Neutrophil (primary cell): ENCODE measurements at regions not wholly inside any gene's neighbourhood (a gene's known extent, or its start where the extent isn't known, plus 50 kb on each side); places are given as distances from the start of the nearest gene placed in this dataset.

ENCODE experiments used
- H3K27ac ChIP-seq: fragments of 200-600 bp; sonication (generic); 2 replicates; pipeline ENCODE4 v1.5.1; 2016; ENCODE audit warnings: mild to moderate bottlenecking, moderate library complexity
- H3K27me3 ChIP-seq: fragments of 200-600 bp; sonication (generic); 2 replicates; pipeline ENCODE4 v1.6.0; 2016; ENCODE audit warnings: mild to moderate bottlenecking
- H3K36me3 ChIP-seq: fragments of 200-600 bp; sonication (generic); 2 replicates; pipeline ENCODE4 v1.5.1; 2017
- H3K4me1 ChIP-seq, 2 experiments: fragments of 200-600 bp in 1 of 2; sonication (generic) in 1 of 2; 1 replicate in 1 of 2; 2 replicates in 1 of 2; pipeline versions ENCODE4 v1.5.1 to v1.6.1; 2013 to 2016; ENCODE audit warnings: low read depth in 1 of 2, low read length in 1 of 2, mild to moderate bottlenecking in 1 of 2, moderate library complexity in 1 of 2; ENCODE audit not compliant: control insufficient read depth in 1 of 2, insufficient read depth in 1 of 2
- H3K4me3 ChIP-seq, 2 experiments: fragments of 200-600 bp in 1 of 2; sonication (generic) in 1 of 2; 1 replicate in 1 of 2; 2 replicates in 1 of 2; pipeline ENCODE4 v1.5.1; 2013 to 2016; ENCODE audit warnings: low read depth in 1 of 2, low read length in 1 of 2, mild to moderate bottlenecking in 1 of 2, moderate library complexity in 1 of 2
- H3K9me3 ChIP-seq: fragments of 200-600 bp; sonication (generic); 2 replicates; pipeline ENCODE4 v1.5.1; 2016
- TF ChIP-seq, protein P1 (sequence below): fragments of 200-600 bp; sonication (generic); IDR thresholded peaks from 2 replicates; pipeline ENCODE4 v1.5.1; 2016; ENCODE audit warnings: antibody characterized with exemption

DNA sequence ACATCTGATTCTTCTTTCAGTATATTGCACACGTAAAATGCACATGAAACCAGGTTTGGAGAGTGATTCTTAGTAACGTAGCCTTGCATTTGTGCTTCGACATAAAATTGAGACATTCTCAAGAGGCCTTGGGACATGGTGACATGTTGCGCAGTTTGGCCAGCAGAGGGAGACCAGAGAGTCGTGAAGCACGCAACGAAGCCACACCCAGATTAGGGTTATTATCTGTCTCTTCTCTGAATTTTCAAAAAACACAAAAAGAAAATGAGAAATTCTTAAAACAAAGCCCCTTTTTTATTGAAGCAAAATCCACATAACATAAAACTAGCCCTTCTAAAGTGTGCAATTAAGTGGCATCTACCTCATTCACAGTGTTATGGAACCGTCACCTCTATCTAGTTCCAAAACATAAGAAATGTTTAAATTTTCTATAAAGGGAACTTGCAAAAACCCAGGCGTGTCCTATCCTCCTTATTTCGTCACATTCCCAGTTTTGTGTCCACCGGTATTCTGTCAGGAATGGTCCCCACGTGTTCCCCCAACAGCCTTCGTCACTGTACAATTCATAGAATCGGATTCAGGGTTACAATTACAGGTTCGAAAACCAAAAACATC lies 108.8 kb upstream of the ATF7IP start:
- Histone ChIP-seq H3K4me1 (peaks cover 57 to 60% of the 10 kb centered on the region in 2 experiments), H3K27ac (peak overlapping the region; percentile 93), H3K9me3 (no peaks in the 10 kb centered on the region), H3K4me3 (peak overlapping the region; percentile 55), H3K27me3 (no peaks in the 10 kb centered on the region), H3K36me3 (no peaks in the 10 kb centered on the region)
- TF ChIP-seq, protein P1, sequence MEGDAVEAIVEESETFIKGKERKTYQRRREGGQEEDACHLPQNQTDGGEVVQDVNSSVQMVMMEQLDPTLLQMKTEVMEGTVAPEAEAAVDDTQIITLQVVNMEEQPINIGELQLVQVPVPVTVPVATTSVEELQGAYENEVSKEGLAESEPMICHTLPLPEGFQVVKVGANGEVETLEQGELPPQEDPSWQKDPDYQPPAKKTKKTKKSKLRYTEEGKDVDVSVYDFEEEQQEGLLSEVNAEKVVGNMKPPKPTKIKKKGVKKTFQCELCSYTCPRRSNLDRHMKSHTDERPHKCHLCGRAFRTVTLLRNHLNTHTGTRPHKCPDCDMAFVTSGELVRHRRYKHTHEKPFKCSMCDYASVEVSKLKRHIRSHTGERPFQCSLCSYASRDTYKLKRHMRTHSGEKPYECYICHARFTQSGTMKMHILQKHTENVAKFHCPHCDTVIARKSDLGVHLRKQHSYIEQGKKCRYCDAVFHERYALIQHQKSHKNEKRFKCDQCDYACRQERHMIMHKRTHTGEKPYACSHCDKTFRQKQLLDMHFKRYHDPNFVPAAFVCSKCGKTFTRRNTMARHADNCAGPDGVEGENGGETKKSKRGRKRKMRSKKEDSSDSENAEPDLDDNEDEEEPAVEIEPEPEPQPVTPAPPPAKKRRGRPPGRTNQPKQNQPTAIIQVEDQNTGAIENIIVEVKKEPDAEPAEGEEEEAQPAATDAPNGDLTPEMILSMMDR = peak; percentile 81

DNA sequence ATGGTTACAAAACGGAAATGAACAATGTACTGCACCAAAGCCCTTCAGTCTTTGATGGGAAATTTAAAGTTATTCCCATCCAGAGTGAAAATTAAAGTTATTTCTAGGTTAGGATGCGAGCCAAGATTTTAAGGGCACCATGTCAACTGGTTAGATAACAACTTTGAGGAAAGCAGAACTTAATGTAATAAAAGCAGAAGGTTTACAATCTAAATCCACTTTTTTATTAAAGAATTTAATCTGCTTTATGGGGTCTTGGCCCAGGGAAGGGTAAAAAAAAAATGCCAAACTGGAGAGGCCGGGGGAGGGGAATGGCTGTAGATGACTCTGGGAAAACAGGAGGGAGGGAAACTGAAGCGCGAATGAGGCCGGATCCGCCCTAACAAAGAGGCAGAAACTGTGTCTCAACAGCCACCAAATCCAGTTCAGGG lies 108.2 kb upstream of the ATF7IP start:
- H3K36me3 ChIP-seq = no peaks in the 10 kb centered on the region
- peaks cover 61 to 63% of the 10 kb centered on the region in 2 experiments for H3K4me1 ChIP-seq
- H3K4me3 ChIP-seq = peak overlapping the region; percentile 55
- TF ChIP-seq, protein P1 = no peak
- H3K27me3 ChIP-seq = no peaks in the 10 kb centered on the region
- no peaks in the 10 kb centered on the region for H3K9me3 ChIP-seq
- peak overlapping the region; percentile 93 for H3K27ac ChIP-seq

DNA sequence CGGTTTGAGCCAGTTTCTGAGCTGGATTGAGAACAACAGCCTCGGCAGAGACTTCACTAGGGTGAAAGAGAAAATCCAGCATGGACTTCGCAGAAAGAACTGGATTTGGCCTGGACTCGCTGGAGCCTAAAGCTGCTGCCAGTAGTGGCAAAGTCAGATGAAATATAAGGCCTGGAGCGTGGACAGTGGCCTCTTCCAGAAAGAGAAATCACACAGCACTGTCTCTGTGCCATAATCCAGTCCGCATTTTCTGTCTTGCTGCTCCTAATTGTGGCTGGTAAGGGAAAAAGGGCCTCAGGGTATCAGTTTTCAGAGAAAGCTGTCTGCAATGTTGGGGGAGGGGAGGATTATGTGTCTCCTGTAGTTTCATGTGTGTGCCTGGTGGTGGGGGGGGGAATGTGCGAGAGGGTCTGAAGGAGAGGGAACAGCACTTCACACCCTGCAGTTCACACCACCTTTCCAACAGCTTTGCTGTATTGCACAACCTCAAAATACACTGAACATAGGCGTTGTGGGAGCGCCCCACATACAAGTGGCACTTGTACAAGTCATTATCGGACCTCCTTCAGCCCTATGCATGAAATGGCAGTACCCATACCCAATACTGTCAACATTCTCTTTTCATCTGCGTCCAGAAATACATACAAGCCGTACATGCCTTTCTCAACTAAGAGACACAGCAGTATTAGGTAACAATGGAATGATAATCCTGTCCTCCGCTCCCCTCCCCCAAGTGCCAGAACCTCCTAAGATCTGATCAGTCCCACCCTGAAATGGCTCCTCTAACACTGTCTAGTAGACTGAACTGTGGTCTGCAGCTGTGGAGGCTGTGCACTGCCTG lies 107.5 kb upstream of the ATF7IP start:
- H3K27me3 ChIP-seq = no peaks in the 10 kb centered on the region
- peak overlapping the region; percentile 93 for H3K27ac ChIP-seq
- H3K9me3 ChIP-seq = no peaks in the 10 kb centered on the region
- no peaks in the 10 kb centered on the region for H3K36me3 ChIP-seq
- H3K4me1 ChIP-seq = peaks cover 63 to 65% of the 10 kb centered on the region in 2 experiments
- H3K4me3 ChIP-seq = peak overlapping the region; percentile 55
- TF ChIP-seq, protein P1 = no peak

DNA sequence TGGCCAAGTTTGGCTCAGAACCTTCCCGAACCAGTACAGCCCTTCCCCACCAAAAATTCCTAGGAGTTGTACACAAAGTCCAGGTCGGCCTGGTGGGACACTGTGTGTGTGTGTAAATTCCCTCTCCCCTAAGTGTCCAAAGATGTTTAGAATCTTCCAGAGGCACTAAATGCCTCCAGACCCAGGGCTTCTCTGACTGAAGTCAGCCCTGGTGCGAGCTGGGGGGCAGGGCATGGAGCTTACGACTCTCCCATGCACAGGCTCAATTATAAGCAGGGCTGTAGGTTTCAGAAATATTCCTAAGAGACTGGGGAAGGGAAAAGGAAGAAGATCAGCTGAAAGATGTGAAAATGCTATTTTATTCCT lies 106.9 kb upstream of the ATF7IP start:
- peaks cover 67 to 71% of the 10 kb centered on the region in 2 experiments for H3K4me1 ChIP-seq

DNA sequence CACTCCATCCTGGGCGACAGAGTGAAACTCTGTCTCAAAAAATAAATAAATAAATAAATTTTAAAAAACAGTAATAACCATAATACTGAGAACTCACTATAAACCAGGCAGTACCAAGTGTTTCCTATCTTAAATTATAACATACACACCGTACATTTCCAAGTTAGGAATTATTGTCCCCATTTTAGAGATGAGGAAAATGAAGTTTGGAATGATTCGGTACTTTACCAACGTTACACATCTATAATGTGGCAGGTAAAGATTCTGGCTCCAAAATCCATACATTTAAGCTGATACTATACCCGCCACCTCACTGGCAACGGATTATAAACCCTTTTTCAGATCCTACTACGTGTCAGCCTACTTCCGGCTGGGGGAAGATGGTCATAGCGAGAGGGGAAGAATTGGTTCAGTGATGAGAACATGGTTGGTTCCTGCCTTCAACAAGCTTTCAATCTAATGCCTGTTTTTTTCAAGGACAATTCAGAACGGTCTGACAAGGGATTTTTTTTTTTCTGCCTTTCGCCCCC lies 105.9 kb upstream of the ATF7IP start:
- no peaks in the 10 kb centered on the region for H3K27me3 ChIP-seq
- H3K9me3 ChIP-seq = no peaks in the 10 kb centered on the region
- H3K36me3 ChIP-seq = no peaks in the 10 kb centered on the region
- peaks cover 75 to 78% of the 10 kb centered on the region in 2 experiments for H3K4me1 ChIP-seq
- H3K4me3 ChIP-seq = peak overlapping the region; percentile 37 to 47
- TF ChIP-seq, protein P1 = no peak
- H3K27ac ChIP-seq = peak overlapping the region; percentile 93

More for the DNA sequence above, 106.9 kb upstream of the ATF7IP start:
- H3K4me3 ChIP-seq = peak overlapping the region in 1 of 2 experiments; percentile 55
- no peaks in the 10 kb centered on the region for H3K9me3 ChIP-seq
- TF ChIP-seq, protein P1 = no peak
- H3K27ac ChIP-seq = peak overlapping the region; percentile 93
- no peaks in the 10 kb centered on the region for H3K27me3 ChIP-seq
- H3K36me3 ChIP-seq = no peaks in the 10 kb centered on the region
